ENCODE measurements at regions not wholly inside any gene's neighbourhood (a gene's known extent, or its start where the extent isn't known, plus 50 kb on each side); places are given as distances from the start of the nearest gene placed in this dataset.

- TF ChIP-seq CTCF (IDR thresholded peaks at IDR 0.05; ENCODE audit: insufficient read depth, low read length, poor library complexity, severe bottlenecking), result no peak
- no peak for TF ChIP-seq EZH2phosphoT487 (conservative IDR thresholded peaks at IDR 0.05; ENCODE audit: low read length)
These were observed 244.2 kb downstream of the NHLRC3 start for GRCh38 chr13:39282400-39282972.

All from SU-DHL-6 (cell line).